ENCODE measurements at regions not wholly inside any gene's neighbourhood (a gene's known extent, or its start where the extent isn't known, plus 50 kb on each side); places are given as distances from the start of the nearest gene placed in this dataset.

DNA sequence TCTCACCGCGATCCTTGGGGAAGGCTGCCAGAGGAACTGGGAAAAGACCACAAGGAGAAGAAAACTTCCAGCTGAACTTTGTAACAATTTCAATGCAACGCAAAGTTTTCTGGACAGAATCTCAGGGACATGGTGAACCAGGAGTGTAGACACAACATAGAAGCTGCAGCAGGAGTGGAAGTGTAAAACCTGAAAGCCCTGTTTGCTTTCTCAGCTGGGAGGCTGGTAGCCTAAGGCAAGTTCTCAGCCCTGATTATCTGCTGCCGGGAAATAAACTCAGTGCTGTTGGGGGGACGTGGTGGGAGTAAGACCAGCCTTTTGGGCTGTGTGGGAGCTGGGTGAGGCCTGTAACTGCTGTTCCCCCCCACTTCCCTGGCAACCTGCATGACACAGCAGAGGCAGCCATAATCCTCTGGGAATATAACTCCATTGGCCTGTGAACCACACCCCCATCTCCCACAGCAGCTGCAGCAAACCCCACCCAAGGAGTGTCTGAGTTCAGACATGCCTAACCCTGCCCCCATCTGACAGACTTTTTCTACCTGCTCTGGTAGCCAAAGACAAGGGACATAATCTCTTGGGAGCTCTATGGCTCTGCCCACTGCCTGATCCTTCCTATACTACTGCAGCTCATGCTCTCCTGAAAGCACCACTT is 106.7 kb downstream of the ZNF621 start:
- TF ChIP-seq, protein P1, sequence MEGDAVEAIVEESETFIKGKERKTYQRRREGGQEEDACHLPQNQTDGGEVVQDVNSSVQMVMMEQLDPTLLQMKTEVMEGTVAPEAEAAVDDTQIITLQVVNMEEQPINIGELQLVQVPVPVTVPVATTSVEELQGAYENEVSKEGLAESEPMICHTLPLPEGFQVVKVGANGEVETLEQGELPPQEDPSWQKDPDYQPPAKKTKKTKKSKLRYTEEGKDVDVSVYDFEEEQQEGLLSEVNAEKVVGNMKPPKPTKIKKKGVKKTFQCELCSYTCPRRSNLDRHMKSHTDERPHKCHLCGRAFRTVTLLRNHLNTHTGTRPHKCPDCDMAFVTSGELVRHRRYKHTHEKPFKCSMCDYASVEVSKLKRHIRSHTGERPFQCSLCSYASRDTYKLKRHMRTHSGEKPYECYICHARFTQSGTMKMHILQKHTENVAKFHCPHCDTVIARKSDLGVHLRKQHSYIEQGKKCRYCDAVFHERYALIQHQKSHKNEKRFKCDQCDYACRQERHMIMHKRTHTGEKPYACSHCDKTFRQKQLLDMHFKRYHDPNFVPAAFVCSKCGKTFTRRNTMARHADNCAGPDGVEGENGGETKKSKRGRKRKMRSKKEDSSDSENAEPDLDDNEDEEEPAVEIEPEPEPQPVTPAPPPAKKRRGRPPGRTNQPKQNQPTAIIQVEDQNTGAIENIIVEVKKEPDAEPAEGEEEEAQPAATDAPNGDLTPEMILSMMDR (IDR thresholded peaks at IDR 0.05): no peak
- TF ChIP-seq POLR2A (IDR thresholded peaks at IDR 0.05): no peak

All from heart left ventricle (tissue), 13 donors.